Ascending aorta (tissue), 2 donors: ENCODE measurements at regions not wholly inside any gene's neighbourhood (a gene's known extent, or its start where the extent isn't known, plus 50 kb on each side); places are given as distances from the start of the nearest gene placed in this dataset.

Experiments used
- DNase-seq, 2 donors: peaks; one replicate each; pipeline ENCODE4 v3.0.0-alpha.2; 2019; ENCODE audit warnings: low spot score in 2 of 2
- H3K27ac ChIP-seq, 2 donors: fragments of 200-600 bp; sonication (generic); one replicate each; pipeline ENCODE4 v1.5.1; 2016 to 2017; ENCODE audit warnings: mild to moderate bottlenecking in 1 of 2
- H3K27me3 ChIP-seq: fragments of 200-600 bp; sonication (generic); one replicate; pipeline ENCODE4 v1.5.1; 2017
- H3K36me3 ChIP-seq, 2 donors: fragments of 200-600 bp; sonication (generic); one replicate each; pipeline ENCODE4 v1.5.1; 2016
- H3K4me1 ChIP-seq, 2 donors: fragments of 200-600 bp; sonication (generic); one replicate each; pipeline ENCODE4 v1.5.1; 2016 to 2017; ENCODE audit warnings: mild to moderate bottlenecking in 1 of 2
- H3K4me3 ChIP-seq, 2 donors: fragments of 200-600 bp; sonication (generic); one replicate each; pipeline ENCODE4 v1.5.1; 2016 to 2017; ENCODE audit warnings: mild to moderate bottlenecking in 1 of 2
- H3K9me3 ChIP-seq, 2 donors: fragments of 200-600 bp; sonication (generic); one replicate each; pipeline ENCODE4 v1.5.1; 2016
- intact Hi-C: fragments of 100-400 bp; cut with DNase I; formaldehyde crosslinking; loops from one replicate; pipeline ENCODE4 v1.15.1; 2023
- TF ChIP-seq, protein P1 (sequence below), 3 experiments: fragments of 200-600 bp in 2 of 3; fragments of 450-650 bp in 1 of 3; sonication (generic) in 2 of 3; IDR thresholded peaks; one replicate each; pipeline ENCODE4 v1.5.1; 2016 to 2019; ENCODE audit warnings: antibody characterized with exemption in 3 of 3, mild to moderate bottlenecking in 1 of 3, moderate library complexity in 1 of 3

GRCh38 chr6:43910638-43911353 lies 140.8 kb downstream of the VEGFA start:
- no peaks in the 10 kb centered on the region for H3K27me3 ChIP-seq
- TF ChIP-seq, protein P1, sequence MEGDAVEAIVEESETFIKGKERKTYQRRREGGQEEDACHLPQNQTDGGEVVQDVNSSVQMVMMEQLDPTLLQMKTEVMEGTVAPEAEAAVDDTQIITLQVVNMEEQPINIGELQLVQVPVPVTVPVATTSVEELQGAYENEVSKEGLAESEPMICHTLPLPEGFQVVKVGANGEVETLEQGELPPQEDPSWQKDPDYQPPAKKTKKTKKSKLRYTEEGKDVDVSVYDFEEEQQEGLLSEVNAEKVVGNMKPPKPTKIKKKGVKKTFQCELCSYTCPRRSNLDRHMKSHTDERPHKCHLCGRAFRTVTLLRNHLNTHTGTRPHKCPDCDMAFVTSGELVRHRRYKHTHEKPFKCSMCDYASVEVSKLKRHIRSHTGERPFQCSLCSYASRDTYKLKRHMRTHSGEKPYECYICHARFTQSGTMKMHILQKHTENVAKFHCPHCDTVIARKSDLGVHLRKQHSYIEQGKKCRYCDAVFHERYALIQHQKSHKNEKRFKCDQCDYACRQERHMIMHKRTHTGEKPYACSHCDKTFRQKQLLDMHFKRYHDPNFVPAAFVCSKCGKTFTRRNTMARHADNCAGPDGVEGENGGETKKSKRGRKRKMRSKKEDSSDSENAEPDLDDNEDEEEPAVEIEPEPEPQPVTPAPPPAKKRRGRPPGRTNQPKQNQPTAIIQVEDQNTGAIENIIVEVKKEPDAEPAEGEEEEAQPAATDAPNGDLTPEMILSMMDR (IDR thresholded peaks at IDR 0.05): no peak
- no peaks in the 10 kb centered on the region for H3K36me3 ChIP-seq
- intact Hi-C loops: no loop called here
- H3K4me3 ChIP-seq: no peak overlapping the region
- H3K27ac ChIP-seq: no peak overlapping the region
- no peaks in the 10 kb centered on the region for H3K4me1 ChIP-seq
- H3K9me3 ChIP-seq: no peaks in the 10 kb centered on the region
- DNase-seq: no peak

DNA sequence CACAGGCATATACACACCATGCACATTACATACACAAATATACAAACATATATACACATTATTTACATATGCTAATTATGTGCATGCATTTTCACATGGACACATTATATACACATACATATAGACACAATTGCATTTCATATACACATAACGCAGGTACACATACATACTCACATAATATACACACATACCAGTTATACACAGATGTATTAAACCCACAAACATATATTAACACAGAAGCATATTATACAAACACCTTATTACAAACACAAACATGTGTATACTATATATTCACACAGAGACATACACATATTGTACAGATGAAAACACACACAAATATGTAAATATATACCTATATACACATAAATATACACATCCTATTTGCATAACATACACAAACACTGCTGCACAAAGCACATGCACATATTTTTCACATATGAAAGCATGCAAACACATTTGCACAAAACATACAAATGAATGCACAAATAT lies 140.2 kb downstream of the VEGFA start:
- H3K9me3 ChIP-seq: no peaks in the 10 kb centered on the region
- H3K4me3 ChIP-seq: no peak overlapping the region
- no peaks in the 10 kb centered on the region for H3K4me1 ChIP-seq
- no peaks in the 10 kb centered on the region for H3K36me3 ChIP-seq
- TF ChIP-seq, protein P1 (IDR thresholded peaks at IDR 0.05): no peak
- no peak for DNase-seq
- no peak overlapping the region for H3K27ac ChIP-seq
- no peaks in the 10 kb centered on the region for H3K27me3 ChIP-seq
- intact Hi-C loops: no loop called here

- Histone ChIP-seq H3K4me3 (no peak overlapping the region), H3K36me3 (no peaks in the 10 kb centered on the region), H3K4me1 (no peaks in the 10 kb centered on the region), H3K27ac (no peak overlapping the region), H3K9me3 (no peaks in the 10 kb centered on the region), H3K27me3 (no peaks in the 10 kb centered on the region)
- DNase-seq: no peak
- TF ChIP-seq, protein P1 (IDR thresholded peaks at IDR 0.05): no peak
- intact Hi-C loops: no loop called here
These were observed 139.6 kb downstream of the VEGFA start for GRCh38 chr6:43909474-43910148.

GRCh38 chr6:43907789-43908472 lies 137.9 kb downstream of the VEGFA start:
- TF ChIP-seq, protein P1 (IDR thresholded peaks at IDR 0.05): no peak
- H3K27me3 ChIP-seq: no peaks in the 10 kb centered on the region
- intact Hi-C loops: no loop called here
- H3K4me1 ChIP-seq: no peaks in the 10 kb centered on the region
- no peaks in the 10 kb centered on the region for H3K36me3 ChIP-seq
- H3K9me3 ChIP-seq: no peaks in the 10 kb centered on the region
- no peak overlapping the region for H3K4me3 ChIP-seq
- H3K27ac ChIP-seq: no peak overlapping the region
- DNase-seq: no peak

DNA sequence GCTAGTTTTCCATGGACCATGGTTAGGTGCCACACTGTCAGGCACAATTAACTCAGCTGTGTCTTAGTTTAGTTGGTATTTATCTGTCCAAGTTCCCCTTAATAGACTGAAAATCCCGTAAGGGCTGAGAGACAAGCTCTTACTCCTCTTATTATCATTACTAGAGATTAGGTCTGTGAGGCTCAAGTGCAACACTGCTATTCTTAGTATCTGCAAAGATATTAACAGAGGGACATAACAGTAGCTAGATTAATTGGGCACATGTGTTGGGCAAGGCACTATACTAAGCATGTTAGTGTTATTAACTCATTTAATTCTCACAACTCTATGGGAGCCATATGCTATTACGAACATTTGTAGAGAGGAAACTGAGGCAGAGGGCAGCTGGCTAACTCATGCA lies 137.3 kb downstream of the VEGFA start:
- intact Hi-C loops: no loop called here
- no peaks in the 10 kb centered on the region for H3K27me3 ChIP-seq
- H3K4me1 ChIP-seq: no peaks in the 10 kb centered on the region
- H3K36me3 ChIP-seq: no peaks in the 10 kb centered on the region
- H3K9me3 ChIP-seq: no peaks in the 10 kb centered on the region
- H3K27ac ChIP-seq: no peak overlapping the region
- H3K4me3 ChIP-seq: no peak overlapping the region
- DNase-seq: no peak
- TF ChIP-seq, protein P1 (IDR thresholded peaks at IDR 0.05): no peak
